ENCODE measurements at regions not wholly inside any gene's neighbourhood (a gene's known extent, or its start where the extent isn't known, plus 50 kb on each side); places are given as distances from the start of the nearest gene placed in this dataset.

DNA sequence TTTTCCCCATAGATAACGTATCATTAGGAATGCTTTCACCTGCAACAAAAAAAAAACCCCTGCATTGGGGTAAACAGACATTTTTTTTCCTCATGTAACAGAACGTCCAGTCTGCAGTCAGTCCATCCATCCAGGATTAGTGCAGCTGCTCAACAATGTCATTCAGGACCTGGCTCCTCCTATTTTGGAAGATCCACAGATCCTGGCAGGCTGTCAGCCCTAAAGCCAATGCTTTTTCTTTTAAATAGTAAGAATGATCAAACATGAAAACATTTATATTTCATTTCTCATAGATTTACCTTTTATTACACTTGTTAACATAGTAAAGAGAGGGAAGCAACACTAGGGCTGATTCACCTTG lies 116.5 kb upstream of the CCDC28A start:
- Histone ChIP-seq H3K9me3 (ENCODE audit: insufficient read depth, low read depth, low read length) (no peaks in the 10 kb centered on the region), H4K20me1 (ENCODE audit: insufficient read depth, low read length, poor library complexity, severe bottlenecking) (no peaks in the 10 kb centered on the region), H3K9ac (ENCODE audit: low read depth, low read length, poor library complexity, severe bottlenecking) (no peak overlapping the region), H3K9me2 (replicated peaks; ENCODE audit: low read depth, low read length) (no peaks in the 10 kb centered on the region), H2AFZ (ENCODE audit: low read length) (no peak overlapping the region), H3K79me2 (ENCODE audit: insufficient read depth, low read length) (0 out of 2 replicates have a peak, but pooled peaks cover 4% of the 10 kb centered on the region), H3K4me3 (ENCODE audit: low read length, poor library complexity, severe bottlenecking) (no peak overlapping the region), H3K4me2 (ENCODE audit: low read depth, low read length, poor library complexity, severe bottlenecking) (no peak overlapping the region), H3K36me3 (ENCODE audit: insufficient read depth, low read length) (no peaks in the 10 kb centered on the region), H3K27me3 (ENCODE audit: insufficient read depth, low read length, poor library complexity, severe bottlenecking) (no peaks in the 10 kb centered on the region), H3K4me1 (ENCODE audit: insufficient read depth, low read length, poor library complexity, severe bottlenecking) (peaks cover 15% of the 10 kb centered on the region), H3F3A (ENCODE audit: low read depth) (no peaks in the 10 kb centered on the region)
- no peak for TF ChIP-seq EZH2phosphoT487 (IDR thresholded peaks at IDR 0.05; ENCODE audit: borderline replicate concordance)
- TF ChIP-seq, protein P1, sequence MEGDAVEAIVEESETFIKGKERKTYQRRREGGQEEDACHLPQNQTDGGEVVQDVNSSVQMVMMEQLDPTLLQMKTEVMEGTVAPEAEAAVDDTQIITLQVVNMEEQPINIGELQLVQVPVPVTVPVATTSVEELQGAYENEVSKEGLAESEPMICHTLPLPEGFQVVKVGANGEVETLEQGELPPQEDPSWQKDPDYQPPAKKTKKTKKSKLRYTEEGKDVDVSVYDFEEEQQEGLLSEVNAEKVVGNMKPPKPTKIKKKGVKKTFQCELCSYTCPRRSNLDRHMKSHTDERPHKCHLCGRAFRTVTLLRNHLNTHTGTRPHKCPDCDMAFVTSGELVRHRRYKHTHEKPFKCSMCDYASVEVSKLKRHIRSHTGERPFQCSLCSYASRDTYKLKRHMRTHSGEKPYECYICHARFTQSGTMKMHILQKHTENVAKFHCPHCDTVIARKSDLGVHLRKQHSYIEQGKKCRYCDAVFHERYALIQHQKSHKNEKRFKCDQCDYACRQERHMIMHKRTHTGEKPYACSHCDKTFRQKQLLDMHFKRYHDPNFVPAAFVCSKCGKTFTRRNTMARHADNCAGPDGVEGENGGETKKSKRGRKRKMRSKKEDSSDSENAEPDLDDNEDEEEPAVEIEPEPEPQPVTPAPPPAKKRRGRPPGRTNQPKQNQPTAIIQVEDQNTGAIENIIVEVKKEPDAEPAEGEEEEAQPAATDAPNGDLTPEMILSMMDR (conservative IDR thresholded peaks at IDR 0.05; ENCODE audit: low read length): no peak

DNA sequence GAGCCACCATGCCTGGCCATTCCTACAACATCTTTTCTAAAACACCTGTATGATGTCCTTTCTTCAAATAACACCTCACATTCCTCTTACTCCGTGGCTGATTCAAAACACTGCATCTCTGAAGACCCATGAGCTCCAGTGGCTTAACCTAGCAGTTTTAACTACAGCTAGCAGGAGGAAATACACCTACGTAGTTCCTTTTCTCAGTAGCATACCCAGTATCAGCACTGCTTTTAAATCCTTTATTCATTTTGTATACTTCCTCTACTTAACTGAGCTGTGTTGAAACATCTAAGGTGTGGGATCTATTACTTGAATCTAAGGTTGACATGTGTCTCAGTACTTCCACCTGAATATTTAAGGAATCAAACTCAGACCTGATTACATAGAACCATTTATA lies 113.6 kb upstream of the CCDC28A start:
- no peaks in the 10 kb centered on the region for H3K9me3 ChIP-seq (ENCODE audit: insufficient read depth, low read depth, low read length)
- no peak for TF ChIP-seq EZH2phosphoT487 (IDR thresholded peaks at IDR 0.05; ENCODE audit: borderline replicate concordance)
- TF ChIP-seq, protein P1 (conservative IDR thresholded peaks at IDR 0.05; ENCODE audit: low read length): no peak
- 0 out of 2 replicates have a peak, but pooled peaks cover 4% of the 10 kb centered on the region for H3K79me2 ChIP-seq (ENCODE audit: insufficient read depth, low read length)
- H3K36me3 ChIP-seq (ENCODE audit: insufficient read depth, low read length): no peaks in the 10 kb centered on the region
- no peak overlapping the region for H3K9ac ChIP-seq (ENCODE audit: low read depth, low read length, poor library complexity, severe bottlenecking)
- no peak overlapping the region for H2AFZ ChIP-seq (ENCODE audit: low read length)
- H3K4me2 ChIP-seq (ENCODE audit: low read depth, low read length, poor library complexity, severe bottlenecking): no peak overlapping the region
- H3K9me2 ChIP-seq (replicated peaks; ENCODE audit: low read depth, low read length): no peaks in the 10 kb centered on the region
- H3K27me3 ChIP-seq (ENCODE audit: insufficient read depth, low read length, poor library complexity, severe bottlenecking): no peaks in the 10 kb centered on the region
- H3K4me1 ChIP-seq (ENCODE audit: insufficient read depth, low read length, poor library complexity, severe bottlenecking): peaks cover under 1% of the 10 kb centered on the region
- H3K4me3 ChIP-seq (ENCODE audit: low read length, poor library complexity, severe bottlenecking): no peak overlapping the region
- H4K20me1 ChIP-seq (ENCODE audit: insufficient read depth, low read length, poor library complexity, severe bottlenecking): no peaks in the 10 kb centered on the region
- H3F3A ChIP-seq (ENCODE audit: low read depth): no peaks in the 10 kb centered on the region

DNA sequence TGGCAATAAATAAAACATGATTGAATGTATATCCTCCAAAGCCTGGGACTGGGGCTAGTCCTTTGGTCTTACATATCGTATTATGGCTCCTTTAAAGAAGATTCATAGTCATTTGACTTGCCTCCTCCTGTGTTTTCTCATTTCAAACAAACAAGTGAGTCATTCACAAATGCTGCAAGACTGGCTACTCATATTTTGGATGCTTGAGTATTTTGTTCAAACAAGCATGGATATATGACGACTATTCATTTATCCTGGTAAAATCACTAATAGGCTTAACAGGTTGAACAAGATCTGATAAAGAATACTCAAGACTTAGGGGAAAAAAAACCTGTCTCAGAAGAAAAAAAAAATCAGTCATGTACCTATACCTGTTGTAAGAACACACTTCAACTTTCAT lies 111.1 kb upstream of the CCDC28A start:
- no peaks in the 10 kb centered on the region for H3K9me2 ChIP-seq (replicated peaks; ENCODE audit: low read depth, low read length)
- no peak overlapping the region for H3K9ac ChIP-seq (ENCODE audit: low read depth, low read length, poor library complexity, severe bottlenecking)
- no peaks in the 10 kb centered on the region for H4K20me1 ChIP-seq (ENCODE audit: insufficient read depth, low read length, poor library complexity, severe bottlenecking)
- TF ChIP-seq, protein P1 (conservative IDR thresholded peaks at IDR 0.05; ENCODE audit: low read length): no peak
- no peak for TF ChIP-seq EZH2phosphoT487 (IDR thresholded peaks at IDR 0.05; ENCODE audit: borderline replicate concordance)
- no peaks in the 10 kb centered on the region for H3K27me3 ChIP-seq (ENCODE audit: insufficient read depth, low read length, poor library complexity, severe bottlenecking)
- H3K36me3 ChIP-seq (ENCODE audit: insufficient read depth, low read length): no peaks in the 10 kb centered on the region
- H3K9me3 ChIP-seq (ENCODE audit: insufficient read depth, low read depth, low read length): no peaks in the 10 kb centered on the region
- no peaks in the 10 kb centered on the region for H3K4me1 ChIP-seq (ENCODE audit: insufficient read depth, low read length, poor library complexity, severe bottlenecking)
- H3K79me2 ChIP-seq (ENCODE audit: insufficient read depth, low read length): 0 out of 2 replicates have a peak, but pooled peaks cover 4% of the 10 kb centered on the region
- no peak overlapping the region for H3K4me3 ChIP-seq (ENCODE audit: low read length, poor library complexity, severe bottlenecking)
- no peak overlapping the region for H3K4me2 ChIP-seq (ENCODE audit: low read depth, low read length, poor library complexity, severe bottlenecking)
- no peak overlapping the region for H2AFZ ChIP-seq (ENCODE audit: low read length)
- H3F3A ChIP-seq (ENCODE audit: low read depth): no peaks in the 10 kb centered on the region

Measured in Loucy (cell line).